ENCODE measurements at regions not wholly inside any gene's neighbourhood (a gene's known extent, or its start where the extent isn't known, plus 50 kb on each side); places are given as distances from the start of the nearest gene placed in this dataset.
"Not testable (repeated sequence)": the region's sequence is repeated elsewhere in the genome, so short reads cannot be mapped to it uniquely, and the experiment has no call there.

DNA sequence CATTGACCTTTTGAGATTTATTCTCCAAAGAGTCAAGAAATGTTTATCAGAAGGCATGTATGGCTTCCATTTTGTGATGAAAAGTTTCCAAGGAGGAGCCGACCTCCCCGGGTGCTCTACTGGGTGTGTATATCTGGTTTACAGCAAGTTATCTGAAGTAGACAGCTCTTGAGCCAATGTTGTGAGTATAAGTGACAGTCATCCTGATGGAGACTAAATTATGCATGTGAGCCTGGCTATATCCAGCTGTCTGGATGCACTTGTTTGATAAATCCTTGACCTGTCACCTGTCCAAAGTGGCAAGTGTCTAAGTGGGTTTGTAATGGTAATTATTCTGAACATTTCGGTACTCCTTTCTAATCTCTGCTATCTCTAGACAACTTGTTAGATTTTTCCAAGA is 142.2 kb downstream of the NR2F2 start:
- no peak for DNase-seq

DNA sequence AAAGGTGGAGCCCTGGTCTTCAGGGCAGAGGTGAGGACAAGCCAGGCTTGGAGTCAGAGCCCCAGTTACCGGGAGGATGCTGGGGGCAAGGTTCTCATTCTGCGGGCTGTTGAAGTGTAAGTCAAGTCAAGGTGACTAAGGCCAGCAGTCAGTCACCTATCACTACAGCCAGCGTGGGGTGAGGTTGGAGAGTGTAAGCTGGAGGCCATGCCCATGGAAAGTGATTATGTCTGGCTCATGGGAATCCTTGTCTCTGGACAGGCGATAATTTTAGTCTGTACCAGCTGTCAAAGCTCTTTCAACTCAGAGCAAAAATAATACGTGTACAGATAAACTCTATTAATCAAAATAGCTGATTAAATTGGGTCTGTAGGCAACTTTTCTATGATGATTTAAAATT is 143.1 kb downstream of the NR2F2 start:
- no peak for DNase-seq

DNA sequence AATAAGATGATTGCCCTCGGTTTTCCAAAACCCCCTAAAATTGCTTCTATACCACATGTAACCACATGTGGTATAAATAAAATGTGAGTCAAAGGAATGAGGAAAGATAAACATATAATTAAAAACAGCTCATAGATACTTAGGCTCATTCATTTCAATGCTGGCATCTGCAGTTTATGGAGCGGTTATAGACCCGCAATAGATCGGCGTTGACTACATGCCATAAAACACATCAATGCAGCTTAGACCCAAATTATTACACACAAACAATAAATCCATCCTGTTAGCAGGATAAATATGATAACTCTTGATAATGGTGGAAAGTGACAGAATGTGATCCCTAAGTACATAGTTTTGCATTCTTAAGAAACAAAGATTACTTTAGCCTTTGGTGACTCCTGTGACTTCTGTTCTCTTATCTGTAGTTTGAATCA is 143.7 kb downstream of the NR2F2 start:
- DNase-seq = no peak

DNA sequence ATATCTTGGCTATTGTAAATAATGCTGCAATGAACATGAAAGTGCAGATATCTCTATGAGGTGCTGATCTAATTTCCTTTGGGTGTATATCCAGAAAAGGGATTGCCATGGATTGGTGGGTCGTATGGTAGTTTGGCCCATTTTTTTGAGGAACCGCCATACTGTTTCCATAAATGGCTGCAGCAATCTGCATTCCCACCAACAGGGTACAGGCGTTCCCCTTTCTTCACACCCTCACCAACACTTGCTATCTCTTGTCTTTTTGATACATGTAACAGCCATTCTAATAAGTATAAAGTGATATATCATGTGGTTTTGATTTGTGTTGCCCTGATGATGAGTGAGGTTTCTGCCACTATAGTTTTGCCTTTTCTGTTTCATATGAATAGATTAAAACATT is 146.7 kb downstream of the NR2F2 start:
- DNase-seq = no peak

DNA sequence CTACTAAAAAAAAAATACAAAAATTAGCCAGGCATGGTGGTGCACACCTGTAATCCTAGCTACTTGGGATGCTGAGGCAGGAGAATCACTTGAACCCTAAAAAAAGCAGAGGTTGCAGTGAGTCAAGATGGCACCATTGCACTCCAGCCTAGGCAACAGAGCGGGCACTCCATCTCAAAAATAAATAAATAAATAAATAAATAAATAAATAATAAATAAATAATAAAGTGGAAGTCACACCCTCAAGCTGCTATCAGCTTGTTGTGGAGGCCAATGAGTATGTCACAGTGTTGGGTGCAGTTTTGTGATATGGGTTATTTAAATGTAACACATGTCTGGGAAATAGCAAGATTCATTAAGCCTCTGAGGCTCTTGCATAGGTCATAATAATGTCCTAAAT is 153.9 kb downstream of the NR2F2 start:
- DNase-seq = not testable (repeated sequence)

DNA sequence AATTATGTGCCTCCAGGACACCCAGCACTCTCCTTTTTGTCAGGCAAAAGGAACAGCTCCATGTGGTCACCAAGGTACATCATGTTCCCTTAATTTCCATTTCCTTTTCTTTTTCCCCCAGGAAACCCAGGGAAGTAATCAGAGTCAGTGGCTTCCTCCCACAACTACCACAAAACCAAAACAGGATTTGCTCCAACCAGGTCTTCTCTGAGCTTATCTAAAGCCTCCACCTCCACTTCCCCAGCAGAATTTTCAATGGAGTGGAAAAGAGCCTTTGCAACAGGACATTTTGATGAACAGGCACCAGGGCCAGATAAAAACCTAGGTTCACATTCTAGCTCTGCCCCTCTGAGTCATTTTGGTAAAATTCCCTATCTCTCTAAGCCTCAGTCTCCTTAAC is 154.3 kb downstream of the NR2F2 start:
- no peak for DNase-seq

DNA sequence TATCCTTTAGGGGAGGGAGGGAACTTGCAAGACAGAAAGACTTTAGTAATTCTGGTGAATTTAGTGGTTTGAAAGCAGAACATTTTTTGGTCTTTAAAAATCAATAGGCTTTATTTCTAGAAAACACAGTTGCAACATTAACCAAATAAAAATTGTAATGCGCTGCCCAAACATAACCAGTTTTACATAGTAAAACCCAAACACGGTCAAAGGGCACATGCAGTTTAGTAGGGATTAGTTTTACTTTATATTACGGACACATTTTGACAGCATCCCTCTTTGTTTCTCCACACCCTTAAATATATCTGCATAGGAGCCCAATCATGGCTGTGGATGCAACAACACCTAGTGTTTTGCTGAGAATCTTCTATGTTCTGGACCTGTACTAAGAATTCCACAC is 156.7 kb downstream of the NR2F2 start:
- DNase-seq = no peak

DNA sequence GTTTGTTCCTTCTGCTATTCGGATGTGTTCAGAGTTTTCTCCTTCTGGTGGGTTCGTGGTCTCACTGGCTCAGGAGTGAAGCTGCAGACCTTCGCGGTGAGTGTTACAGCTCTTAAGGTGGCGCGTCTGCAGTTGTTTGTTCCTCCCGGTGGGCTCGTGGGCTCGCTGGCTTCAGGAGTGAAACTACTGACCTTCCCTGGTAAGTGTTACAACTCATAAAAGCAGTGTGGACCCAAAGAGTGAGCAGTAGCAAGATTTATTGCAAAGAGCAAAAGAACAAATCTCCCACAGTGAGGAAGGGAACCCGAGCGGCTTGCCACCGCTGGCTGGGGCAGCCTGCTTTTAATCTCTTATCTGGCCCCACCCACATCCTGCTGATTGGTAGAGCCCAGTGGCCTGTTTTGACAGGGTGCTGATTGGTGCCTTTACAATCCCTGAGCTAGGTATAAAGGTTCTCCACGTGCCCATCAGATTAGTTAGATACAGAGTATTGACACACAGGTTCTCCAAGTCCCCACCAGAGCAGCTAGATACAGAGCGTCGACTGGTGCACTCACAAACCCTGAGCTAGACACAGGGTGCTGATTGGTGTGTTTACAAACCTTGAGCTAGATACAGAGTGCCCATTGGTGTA is 160.7 kb downstream of the NR2F2 start:
- DNase-seq = not testable (repeated sequence)

DNA sequence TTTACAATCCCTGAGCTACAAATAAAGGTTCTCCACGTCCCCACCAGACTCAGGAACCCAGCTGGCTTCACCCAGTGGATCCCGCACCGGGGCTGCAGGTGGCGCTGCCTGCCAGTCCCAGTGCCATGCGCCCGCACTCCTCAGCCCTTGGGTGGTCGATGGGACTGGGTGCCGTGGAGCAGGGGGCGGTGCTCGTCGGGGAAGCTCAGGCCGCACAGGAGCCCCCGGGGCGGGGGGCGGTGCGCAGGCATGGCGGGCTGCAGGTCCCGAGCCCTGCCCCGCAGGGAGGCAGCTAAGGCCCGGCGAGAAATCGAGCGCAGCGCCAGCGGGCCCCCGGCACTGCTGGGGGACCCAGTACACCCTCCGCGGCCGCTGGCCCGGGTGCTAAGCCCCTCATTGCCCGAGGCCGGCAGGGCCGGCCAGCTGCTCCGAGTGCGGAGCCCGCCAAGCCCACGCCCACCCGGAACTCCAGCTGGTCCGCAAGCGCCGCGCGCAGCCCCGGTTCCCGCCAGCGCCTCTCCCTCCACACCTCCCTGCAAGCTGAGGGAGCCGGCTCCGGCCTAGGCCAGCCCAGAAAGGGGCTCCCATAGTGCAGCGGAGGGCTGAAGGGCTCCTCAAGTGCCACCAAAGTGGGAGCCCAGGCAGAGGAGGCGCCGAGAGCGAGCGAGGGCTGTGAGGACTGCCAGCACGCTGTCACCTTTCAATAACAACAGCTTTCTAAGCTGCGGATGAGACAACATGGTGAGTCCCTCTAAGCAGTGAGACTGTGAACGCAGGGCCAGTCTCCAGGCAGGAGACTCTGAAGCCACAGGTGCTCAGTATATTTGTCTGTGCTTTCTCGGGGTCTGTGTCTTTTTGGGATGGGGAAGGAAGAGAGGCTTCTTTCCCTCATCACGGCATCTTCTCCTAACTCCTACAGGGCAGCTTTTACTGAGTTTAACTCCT is 161.5 kb downstream of the NR2F2 start:
- not testable (repeated sequence) for DNase-seq

DNA sequence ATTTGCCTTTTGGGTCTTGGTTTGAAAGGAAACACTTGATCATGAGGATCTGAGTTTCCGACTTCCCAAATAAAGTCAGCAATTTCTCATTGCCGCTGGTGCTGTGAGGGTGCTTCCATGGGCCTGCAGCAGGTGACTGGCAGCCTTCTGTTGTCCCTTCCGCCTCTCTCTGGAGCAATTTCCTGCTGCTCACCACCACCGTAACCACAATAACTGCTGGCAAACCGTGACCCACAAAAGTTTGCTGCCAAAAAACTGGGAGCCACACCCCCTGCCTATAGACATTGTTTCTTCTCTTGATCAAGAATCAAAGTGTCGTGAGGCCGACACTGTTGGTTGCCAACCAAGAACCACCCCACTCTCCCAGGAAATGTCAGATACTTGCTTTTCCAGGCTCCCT is 164.0 kb downstream of the NR2F2 start:
- no peak for DNase-seq

DNA sequence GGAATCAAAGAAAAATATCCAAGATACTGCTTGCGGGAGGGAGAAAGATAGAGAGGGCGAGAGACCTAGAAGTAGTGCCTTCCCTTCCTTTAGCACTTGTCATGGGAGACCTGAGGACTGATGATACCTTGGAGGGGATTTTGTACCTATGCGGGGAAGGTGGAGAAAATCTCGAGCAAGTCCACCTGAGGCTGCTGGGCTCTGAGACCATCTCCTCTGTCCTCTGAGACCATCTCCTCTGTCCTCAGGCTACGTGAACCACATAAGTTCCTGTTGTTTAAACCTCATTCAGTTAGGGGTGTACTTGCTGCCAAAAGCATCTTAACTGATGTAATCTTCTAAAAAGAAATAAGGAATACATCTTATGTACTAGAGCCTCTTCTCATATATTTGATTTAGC is 164.9 kb downstream of the NR2F2 start:
- DNase-seq = no peak

DNA sequence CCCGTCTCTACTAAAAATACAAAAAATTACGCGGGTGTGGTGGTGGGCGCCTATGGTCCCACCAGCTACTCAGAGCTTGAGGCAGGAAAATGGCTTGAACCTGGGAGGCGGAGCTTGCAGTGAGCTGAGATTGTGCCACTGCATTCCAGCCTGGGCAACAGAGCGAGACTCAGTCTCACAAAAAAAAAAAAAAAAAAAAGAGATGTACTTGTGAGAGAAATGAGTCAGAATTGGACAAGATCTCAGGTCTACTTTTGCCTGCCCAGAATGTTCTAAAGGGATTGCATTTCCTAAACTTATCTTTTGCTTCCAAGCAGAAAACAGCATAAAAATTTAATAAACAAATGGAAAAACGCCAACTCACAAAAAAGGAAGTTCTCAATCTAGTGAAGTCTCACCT is 167.5 kb downstream of the NR2F2 start:
- no peak for DNase-seq

DNA sequence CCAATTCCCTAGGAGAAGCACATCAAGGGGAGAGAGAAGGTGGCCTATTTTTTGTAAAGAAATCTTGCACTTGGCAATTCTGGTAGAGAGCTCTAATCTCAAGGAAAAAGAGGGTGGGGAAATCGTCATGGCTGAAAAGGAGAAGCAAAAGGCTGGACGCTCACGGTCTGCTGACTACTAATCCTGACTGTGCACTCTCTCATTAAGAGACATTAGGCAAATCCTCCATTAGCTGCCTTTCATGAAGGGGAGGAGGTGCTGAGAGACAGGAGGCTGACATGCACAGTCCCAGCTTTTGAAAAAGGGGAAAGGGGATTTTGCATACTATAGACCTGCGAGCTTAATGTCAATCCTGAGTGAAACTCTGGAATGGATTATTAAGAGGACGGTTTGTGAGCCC is 170.0 kb downstream of the NR2F2 start:
- no peak for DNase-seq

DNA sequence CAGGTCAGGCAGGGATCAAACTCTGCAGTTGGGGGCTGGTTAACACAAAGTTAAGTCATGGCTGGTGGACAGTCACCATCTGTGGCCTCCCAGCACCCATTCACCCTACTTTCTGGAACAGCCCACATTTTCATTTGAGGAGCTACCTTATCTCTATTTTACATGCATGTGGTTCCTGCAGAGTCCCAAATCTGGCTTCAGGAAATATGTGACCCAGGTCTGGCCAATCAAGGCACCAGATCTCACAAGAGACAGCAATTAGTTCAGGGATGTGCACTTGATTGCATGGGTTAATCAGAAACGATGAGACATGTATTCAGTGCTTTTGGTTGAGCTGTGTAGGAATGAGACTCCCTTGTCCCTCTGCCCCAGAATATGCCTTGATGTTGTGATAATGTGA is 170.9 kb downstream of the NR2F2 start:
- no peak for DNase-seq

DNA sequence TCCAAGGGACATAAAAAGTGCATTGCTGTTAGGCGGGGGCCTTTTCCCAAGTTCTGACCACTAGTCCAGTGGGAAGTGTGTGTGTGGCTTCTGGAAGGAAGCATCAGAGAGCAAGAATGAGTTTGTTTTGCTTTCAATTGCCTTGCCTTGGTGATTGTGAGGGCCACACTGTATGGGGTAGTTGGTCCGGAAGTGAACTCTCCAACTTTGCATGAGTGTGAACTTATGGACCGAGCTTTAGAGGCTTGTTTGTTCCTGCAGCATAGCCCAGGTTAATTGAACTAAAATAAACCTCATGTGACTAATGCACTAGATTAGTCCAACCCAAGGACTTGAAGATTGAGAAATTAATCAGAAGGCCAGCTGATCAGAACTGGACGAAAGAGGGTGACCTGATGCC is 171.7 kb downstream of the NR2F2 start:
- DNase-seq = no peak

DNA sequence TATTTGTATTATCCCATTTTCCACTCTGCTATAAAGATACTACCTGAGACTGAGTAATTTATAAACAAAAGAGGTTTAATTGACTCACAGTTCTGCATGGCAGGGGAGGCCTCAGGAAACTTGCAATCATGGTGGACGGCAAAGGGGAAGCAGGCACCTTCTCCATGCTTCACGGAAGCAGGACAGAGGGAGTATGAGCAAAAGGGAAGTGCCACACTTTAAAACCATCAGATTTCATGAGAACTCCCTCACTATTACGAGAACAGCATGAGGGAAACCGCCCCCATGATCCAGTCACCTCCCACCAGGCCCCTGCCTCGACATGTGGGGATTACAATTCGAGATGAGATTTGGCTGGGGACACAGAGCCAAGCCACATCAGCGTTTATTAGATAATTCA is 172.8 kb downstream of the NR2F2 start:
- no peak for DNase-seq

DNA sequence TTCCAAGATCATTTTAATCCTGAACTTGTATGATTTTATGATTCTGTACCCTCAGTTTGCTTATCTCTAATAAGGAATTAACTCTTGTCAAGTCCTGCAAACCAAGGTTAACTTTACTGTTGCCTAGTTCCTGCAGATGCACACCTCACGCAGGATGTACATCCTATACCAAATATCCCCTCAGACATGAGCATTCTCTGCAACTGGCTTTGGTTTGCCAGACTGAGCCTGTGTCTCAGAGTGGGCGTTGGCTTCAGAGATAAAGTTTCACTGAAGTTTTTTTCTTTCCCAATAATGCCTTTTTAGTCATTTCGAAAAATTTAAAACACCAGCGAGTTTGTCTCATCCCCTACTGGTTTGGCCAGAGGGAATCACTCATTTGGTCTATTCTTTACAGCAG is 173.9 kb downstream of the NR2F2 start:
- DNase-seq = no peak

DNA sequence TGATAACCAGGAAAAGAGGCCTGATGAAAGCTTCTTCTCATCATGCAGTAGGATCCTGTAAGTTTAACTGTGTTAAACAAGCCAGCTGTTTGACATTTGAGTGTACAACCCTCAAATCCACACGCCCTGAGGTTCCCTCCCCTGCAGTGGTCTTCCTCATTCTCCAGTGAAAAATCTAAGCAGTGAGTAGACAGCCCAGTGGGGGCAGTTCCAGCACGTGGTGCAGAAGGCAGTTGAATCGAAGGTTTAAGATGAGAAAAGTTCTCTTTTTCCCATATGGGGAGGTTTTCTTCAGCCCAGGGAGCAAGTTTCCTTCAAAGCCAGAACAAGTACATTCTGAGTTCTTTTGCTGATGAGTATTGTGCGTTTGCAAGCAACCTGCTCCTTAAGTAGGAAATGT is 174.5 kb downstream of the NR2F2 start:
- no peak for DNase-seq

DNA sequence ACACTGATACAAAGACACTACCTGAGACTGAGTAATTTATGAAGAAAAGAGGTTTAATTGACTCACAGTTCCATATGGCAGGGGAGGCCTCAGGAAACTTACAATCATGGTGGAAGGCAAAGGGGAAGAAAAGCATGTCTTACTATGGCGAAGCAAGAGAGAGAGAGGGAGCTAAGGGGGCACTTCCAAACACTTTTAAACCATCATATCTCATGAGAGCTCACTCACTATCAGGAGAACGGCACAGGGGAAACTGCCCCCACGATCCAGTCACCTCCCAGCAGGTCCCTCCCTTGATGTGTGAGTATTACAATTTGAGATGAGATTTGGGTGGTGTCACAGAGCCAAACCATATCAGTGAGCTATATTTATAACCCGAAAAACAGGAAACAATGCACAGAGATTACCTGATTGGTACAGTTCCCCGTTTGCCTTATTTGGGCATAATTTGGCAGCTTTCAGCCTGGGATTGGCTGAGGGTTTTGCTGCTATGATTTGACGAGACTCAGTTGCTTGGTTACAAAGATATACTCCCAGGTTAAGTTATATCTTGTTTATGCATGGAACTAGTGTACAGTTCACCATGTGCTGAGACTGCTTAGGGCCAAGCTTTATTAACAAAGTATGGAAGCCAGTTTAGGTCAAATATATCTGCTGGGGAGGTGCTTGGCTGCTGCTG is 184.2 kb downstream of the NR2F2 start:
- DNase-seq = no peak

DNA sequence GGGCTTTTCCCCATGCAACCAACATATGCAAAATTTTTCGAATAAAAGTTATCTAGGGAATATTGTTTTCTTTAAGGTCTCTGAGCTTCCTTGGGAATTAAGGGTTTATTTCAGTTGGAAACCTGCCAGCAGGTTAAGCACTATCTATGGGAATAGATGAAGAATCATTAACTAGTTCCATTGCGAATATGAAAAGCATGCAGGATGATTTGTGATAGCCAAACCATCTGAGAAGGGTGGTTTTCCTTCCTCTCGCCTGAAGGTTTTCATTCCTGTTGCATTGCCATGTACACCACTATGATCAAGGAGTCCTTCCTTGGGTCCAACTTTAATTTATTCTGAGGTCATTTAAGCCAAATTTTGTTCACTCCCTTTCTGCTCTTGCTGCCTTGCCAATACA is 184.9 kb downstream of the NR2F2 start:
- no peak for DNase-seq

DNA sequence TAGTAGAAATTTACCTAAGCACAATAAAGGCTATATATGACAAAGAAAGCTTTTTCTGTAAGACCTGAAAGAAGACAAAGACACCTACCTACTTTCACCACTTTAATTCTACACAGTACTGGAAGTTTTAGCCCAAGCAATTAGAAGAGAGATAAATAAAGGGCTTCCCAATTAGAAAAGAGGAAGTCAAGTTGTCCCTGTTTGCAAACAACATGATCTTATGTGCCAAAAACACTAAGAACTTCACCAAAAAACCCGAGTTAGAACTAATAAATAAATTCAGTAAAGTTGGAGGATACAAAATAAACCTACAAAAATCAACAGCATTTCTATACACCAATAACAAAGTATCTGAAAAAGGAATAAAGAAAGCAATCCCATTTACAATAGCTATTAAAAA is 190.9 kb downstream of the NR2F2 start:
- no peak for DNase-seq

DNA sequence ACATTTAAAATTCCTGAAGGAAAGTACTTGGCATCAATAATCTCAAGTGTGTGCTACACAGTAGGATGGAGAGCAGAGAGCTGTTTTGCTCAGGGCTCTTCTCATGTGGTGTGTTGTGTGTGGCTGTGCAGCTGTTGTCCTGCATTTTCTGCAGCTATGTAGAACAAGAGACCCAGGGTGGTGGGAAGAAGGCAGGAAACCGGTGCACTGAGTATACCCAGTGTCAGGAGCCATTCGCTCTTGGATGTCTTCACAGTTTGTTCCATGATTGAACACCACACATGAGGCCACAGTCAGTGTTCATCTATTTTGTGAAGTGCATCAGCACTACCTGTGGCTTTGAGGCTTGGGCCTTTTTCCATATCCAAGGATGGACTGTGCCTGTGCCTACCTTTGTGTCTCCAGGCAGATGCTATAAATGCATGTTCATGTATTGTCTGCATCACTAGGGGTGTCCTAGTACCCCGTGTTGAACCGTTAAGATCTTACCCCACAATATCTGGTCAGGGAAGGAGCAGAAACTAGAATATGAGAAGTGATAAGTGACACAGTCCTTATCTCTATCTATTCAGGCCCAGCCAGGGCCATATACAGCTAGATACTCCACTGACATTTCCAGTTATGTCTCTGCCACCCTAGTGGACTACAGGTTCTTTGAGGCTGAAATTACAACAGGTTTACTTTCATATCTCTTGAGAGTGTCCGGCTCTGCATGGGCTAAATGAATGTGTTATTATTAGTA is 194.3 kb downstream of the NR2F2 start:
- DNase-seq = no peak

DNA sequence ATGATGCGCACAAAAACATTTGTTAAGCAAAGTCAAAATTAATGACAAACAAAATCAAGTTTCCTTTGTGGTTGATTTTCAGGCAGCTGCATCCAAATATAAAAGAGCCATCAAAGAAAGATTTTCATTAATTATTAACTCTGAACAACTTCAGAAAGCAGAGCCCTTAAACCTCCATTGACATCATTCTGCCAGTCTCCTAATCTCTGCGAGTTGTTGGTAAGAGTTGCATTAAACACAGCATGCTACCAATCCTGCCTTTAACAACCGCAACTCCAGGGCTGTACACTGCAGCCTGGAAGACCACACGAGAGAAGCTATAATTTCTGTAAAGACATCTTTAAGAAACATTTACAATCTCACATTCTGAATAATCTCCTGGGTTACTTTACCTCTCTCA is 204.6 kb downstream of the NR2F2 start:
- DNase-seq = no peak

Data from C1 segment of cervical spinal cord (tissue), 14 donors.